IPS-18a (cell line): ENCODE measurements at regions not wholly inside any gene's neighbourhood (a gene's known extent, or its start where the extent isn't known, plus 50 kb on each side); places are given as distances from the start of the nearest gene placed in this dataset.

Experiments
- H3K27ac ChIP-seq: one replicate; pipeline ENCODE4 v1.5.1; 2013; ENCODE audit warnings: low read length
- H3K27me3 ChIP-seq: one replicate; pipeline ENCODE4 v1.6.1; 2013; ENCODE audit warnings: mild to moderate bottlenecking, low read length; ENCODE audit not compliant: control insufficient read depth, insufficient read depth
- H3K36me3 ChIP-seq: one replicate; pipeline ENCODE4 v1.6.1; 2013; ENCODE audit warnings: low read depth, low read length; ENCODE audit not compliant: control insufficient read depth
- H3K4me1 ChIP-seq: one replicate; pipeline ENCODE4 v1.6.1; 2013; ENCODE audit warnings: low read depth, low read length; ENCODE audit not compliant: control insufficient read depth
- H3K4me3 ChIP-seq: one replicate; pipeline ENCODE4 v1.5.1; 2013; ENCODE audit warnings: low read length
- H3K9ac ChIP-seq: one replicate; pipeline ENCODE4 v1.6.1; 2013; ENCODE audit warnings: mild to moderate bottlenecking, low read length, moderate library complexity
- H3K9me3 ChIP-seq: one replicate; pipeline ENCODE4 v1.6.1; 2013; ENCODE audit warnings: low read depth, low read length; ENCODE audit not compliant: control insufficient read depth

- Histone ChIP-seq H3K9ac (no peak overlapping the region), H3K36me3 (no peaks in the 10 kb centered on the region), H3K4me1 (no peaks in the 10 kb centered on the region), H3K27me3 (no peaks in the 10 kb centered on the region), H3K4me3 (no peak overlapping the region), H3K9me3 (no peaks in the 10 kb centered on the region), H3K27ac (no peak overlapping the region)
Measured at GRCh38 chr3:103306104-103306503, 871.3 kb downstream of the ZPLD1 start.

DNA sequence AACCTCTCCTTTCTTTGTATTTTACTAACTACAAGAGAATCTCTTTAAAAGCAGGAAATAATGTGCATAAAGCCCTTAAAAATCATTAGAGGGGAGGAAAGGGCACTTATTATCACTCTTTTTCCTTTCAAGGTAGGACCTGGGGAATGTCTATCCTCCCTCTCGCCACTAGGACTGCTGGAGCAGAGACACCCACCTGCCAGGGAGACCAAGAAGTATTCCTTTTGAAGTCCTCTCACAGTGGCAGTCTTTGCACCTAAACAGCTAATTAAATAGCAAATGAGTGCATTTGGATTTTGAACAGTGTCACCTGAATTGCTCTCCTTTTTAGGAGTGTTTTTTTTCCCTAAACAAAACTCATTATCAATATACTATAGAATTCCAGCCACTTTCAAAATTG is 874.1 kb downstream of the ZPLD1 start:
- no peaks in the 10 kb centered on the region for H3K4me1 ChIP-seq
- no peaks in the 10 kb centered on the region for H3K36me3 ChIP-seq
- no peaks in the 10 kb centered on the region for H3K9me3 ChIP-seq
- no peak overlapping the region for H3K27ac ChIP-seq
- no peak overlapping the region for H3K9ac ChIP-seq
- no peak overlapping the region for H3K4me3 ChIP-seq
- no peaks in the 10 kb centered on the region for H3K27me3 ChIP-seq

- Histone ChIP-seq H3K9me3 (peaks cover 4% of the 10 kb centered on the region), H3K4me1 (peaks cover 4% of the 10 kb centered on the region), H3K27me3 (no peaks in the 10 kb centered on the region), H3K9ac (no peak overlapping the region), H3K27ac (no peak overlapping the region), H3K4me3 (no peak overlapping the region), H3K36me3 (no peaks in the 10 kb centered on the region)
Measured at GRCh38 chr3:103319912-103320311, 885.1 kb downstream of the ZPLD1 start.

GRCh38 chr3:103337179-103337845 is 902.5 kb downstream of the ZPLD1 start:
- Histone ChIP-seq H3K27me3 (no peaks in the 10 kb centered on the region), H3K4me3 (no peak overlapping the region), H3K4me1 (no peaks in the 10 kb centered on the region), H3K36me3 (no peaks in the 10 kb centered on the region), H3K27ac (no peak overlapping the region), H3K9ac (no peak overlapping the region), H3K9me3 (no peaks in the 10 kb centered on the region)

- Histone ChIP-seq H3K27me3 (no peaks in the 10 kb centered on the region), H3K36me3 (no peaks in the 10 kb centered on the region), H3K4me3 (no peak overlapping the region), H3K9me3 (no peaks in the 10 kb centered on the region), H3K9ac (no peak overlapping the region), H3K27ac (no peak overlapping the region), H3K4me1 (no peaks in the 10 kb centered on the region)
Measured at GRCh38 chr3:103341078-103341606, 906.3 kb downstream of the ZPLD1 start.

DNA sequence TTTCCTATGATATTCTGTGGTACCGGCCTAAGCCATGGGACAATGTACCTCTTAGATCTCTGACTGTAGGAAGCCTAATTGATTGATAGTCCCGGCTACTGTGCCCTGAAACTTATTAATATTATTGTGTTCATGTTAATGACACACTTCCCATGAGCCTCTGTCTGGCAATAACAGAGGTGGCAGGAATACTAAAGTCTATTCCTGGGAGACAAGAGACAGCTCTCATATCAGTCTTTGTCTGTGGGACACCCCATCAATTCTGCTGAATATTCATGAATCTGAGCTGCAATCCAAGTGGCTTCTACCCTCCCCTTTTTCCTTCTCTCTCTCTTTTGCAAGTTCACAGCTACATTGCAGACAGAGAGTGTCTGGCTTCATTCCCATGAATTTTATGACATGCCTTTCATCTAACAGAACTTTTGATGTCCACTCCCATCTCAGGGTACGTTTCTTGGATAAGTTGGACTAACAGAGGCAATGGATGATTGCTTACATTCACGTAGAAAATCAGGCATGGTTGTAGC is 907.5 kb downstream of the ZPLD1 start:
- H3K4me1 ChIP-seq = no peaks in the 10 kb centered on the region
- no peak overlapping the region for H3K27ac ChIP-seq
- no peaks in the 10 kb centered on the region for H3K36me3 ChIP-seq
- H3K9me3 ChIP-seq = no peaks in the 10 kb centered on the region
- H3K27me3 ChIP-seq = no peaks in the 10 kb centered on the region
- no peak overlapping the region for H3K9ac ChIP-seq
- H3K4me3 ChIP-seq = no peak overlapping the region

GRCh38 chr3:103349760-103350159 is 914.9 kb downstream of the ZPLD1 start:
- Histone ChIP-seq H3K4me3 (no peak overlapping the region), H3K27ac (no peak overlapping the region), H3K4me1 (no peaks in the 10 kb centered on the region), H3K9me3 (no peaks in the 10 kb centered on the region), H3K27me3 (no peaks in the 10 kb centered on the region), H3K9ac (no peak overlapping the region), H3K36me3 (no peaks in the 10 kb centered on the region)

DNA sequence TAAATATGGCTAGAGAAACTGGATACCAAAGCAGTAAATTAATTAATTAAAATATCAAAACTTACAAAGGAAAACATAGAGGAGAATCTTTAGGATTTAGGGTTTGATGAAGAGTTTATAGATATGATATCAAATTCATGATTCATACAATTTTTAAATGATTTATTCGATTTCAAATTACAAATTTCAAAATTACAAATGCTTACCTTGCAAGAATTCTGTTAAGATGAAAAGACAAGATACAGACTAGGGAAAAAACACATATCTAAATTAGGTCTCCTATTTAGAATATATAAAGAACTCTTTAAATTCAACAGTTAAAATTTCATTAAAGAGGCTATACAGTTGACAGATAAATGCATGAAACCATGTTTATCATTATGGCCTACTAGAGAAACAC is 930.7 kb downstream of the ZPLD1 start:
- no peaks in the 10 kb centered on the region for H3K9me3 ChIP-seq
- H3K4me3 ChIP-seq = no peak overlapping the region
- H3K9ac ChIP-seq = no peak overlapping the region
- H3K4me1 ChIP-seq = no peaks in the 10 kb centered on the region
- no peak overlapping the region for H3K27ac ChIP-seq
- no peaks in the 10 kb centered on the region for H3K36me3 ChIP-seq
- H3K27me3 ChIP-seq = no peaks in the 10 kb centered on the region

GRCh38 chr3:103367481-103367880 is 932.7 kb downstream of the ZPLD1 start:
- no peaks in the 10 kb centered on the region for H3K27me3 ChIP-seq
- H3K9ac ChIP-seq = no peak overlapping the region
- no peak overlapping the region for H3K4me3 ChIP-seq

GRCh38 chr3:103371411-103371810 is 936.6 kb downstream of the ZPLD1 start:
- no peaks in the 10 kb centered on the region for H3K27me3 ChIP-seq
- H3K4me3 ChIP-seq = no peak overlapping the region
- H3K27ac ChIP-seq = no peak overlapping the region
- H3K9ac ChIP-seq = no peak overlapping the region
- no peaks in the 10 kb centered on the region for H3K36me3 ChIP-seq
- H3K4me1 ChIP-seq = no peaks in the 10 kb centered on the region
- H3K9me3 ChIP-seq = no peaks in the 10 kb centered on the region

More at GRCh38 chr3:103367481-103367880, 932.7 kb downstream of the ZPLD1 start:
- Histone ChIP-seq H3K36me3 (no peaks in the 10 kb centered on the region), H3K27ac (no peak overlapping the region), H3K4me1 (no peaks in the 10 kb centered on the region), H3K9me3 (no peaks in the 10 kb centered on the region)

DNA sequence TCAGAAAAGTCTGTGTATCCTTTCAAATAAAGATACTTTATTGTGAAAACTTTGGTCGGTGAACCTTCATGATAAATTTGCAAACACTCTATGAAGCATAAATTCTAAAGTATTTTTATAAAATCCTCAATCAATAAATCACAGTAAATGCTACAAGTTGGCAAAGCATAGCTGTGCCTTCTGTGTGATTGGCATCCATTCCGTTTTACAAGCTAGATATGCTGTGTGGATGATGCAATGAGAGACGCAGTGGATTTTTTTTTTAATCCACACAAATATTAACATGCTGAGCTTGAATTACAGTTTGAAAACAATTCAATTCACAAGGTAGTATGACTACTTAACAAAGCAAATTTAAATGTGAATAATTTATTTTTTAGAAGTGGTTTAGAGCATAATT is 937.2 kb downstream of the ZPLD1 start:
- no peaks in the 10 kb centered on the region for H3K9me3 ChIP-seq
- H3K9ac ChIP-seq = no peak overlapping the region
- no peak overlapping the region for H3K27ac ChIP-seq
- H3K4me1 ChIP-seq = no peaks in the 10 kb centered on the region
- no peaks in the 10 kb centered on the region for H3K27me3 ChIP-seq
- no peaks in the 10 kb centered on the region for H3K36me3 ChIP-seq
- no peak overlapping the region for H3K4me3 ChIP-seq

DNA sequence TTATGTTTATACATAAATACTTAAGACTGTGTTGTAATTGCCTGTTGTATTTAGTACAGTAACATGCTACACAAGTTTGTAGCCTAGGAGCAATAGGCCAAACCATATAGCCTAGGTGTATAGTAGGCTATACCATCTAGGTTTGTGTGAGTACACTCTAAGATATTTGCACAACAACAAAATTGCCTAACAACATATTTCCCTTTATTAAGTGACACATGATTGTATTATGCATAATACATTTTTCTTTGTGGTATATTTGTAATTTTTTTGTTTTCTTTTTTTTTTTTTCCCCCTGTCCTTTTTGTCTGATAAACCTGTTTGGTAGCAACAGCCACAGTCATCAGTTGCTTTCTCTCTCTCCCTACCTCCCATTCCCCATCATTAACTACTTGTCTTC is 945.6 kb downstream of the ZPLD1 start:
- Histone ChIP-seq H3K36me3 (no peaks in the 10 kb centered on the region), H3K4me3 (no peak overlapping the region), H3K4me1 (no peaks in the 10 kb centered on the region), H3K9ac (no peak overlapping the region), H3K27me3 (no peaks in the 10 kb centered on the region), H3K9me3 (no peaks in the 10 kb centered on the region), H3K27ac (no peak overlapping the region)
